Renal cortical epithelial cell (primary cell): ENCODE measurements at regions not wholly inside any gene's neighbourhood (a gene's known extent, or its start where the extent isn't known, plus 50 kb on each side); places are given as distances from the start of the nearest gene placed in this dataset.
A peak's percentile ranks its signal among the peaks of the same experiment; 100 is the strongest.
"Not testable (repeated sequence)": the region's sequence is repeated elsewhere in the genome, so short reads cannot be mapped to it uniquely, and the experiment has no call there.

Experiments used
- DNase-seq: peaks from one replicate; pipeline ENCODE4 v3.0.0-alpha.2; 2011; ENCODE audit warnings: low read depth

GRCh38 chr1:222865718-222866117, 50.9 kb downstream of the DISP1 start:
- DNase-seq, result no peak

GRCh38 chr1:222867316-222867715, 52.5 kb downstream of the DISP1 start:
- DNase-seq, result no peak

GRCh38 chr1:222876182-222876581, 61.3 kb downstream of the DISP1 start:
- DNase-seq, result no peak

GRCh38 chr1:222877854-222878253, 63.0 kb downstream of the DISP1 start:
- no peak for DNase-seq

GRCh38 chr1:222880587-222880986, 65.7 kb downstream of the DISP1 start:
- peak; percentile 85 for DNase-seq

GRCh38 chr1:222886194-222886854, 71.5 kb downstream of the DISP1 start:
- no peak for DNase-seq

- DNase-seq, result no peak
Observed at GRCh38 chr1:222886878-222887351, 72.1 kb downstream of the DISP1 start.

- no peak for DNase-seq
Observed at GRCh38 chr1:222889440-222889839, 74.6 kb downstream of the DISP1 start.

- DNase-seq, result no peak
Observed at GRCh38 chr1:222890716-222891115, 75.9 kb downstream of the DISP1 start.

GRCh38 chr1:222891578-222891977, 76.7 kb downstream of the DISP1 start:
- DNase-seq, result no peak

- DNase-seq, result peak; percentile 91
Observed at GRCh38 chr1:222892137-222892769, 77.4 kb downstream of the DISP1 start.

- DNase-seq, result no peak
Observed at GRCh38 chr1:222893255-222893654, 78.4 kb downstream of the DISP1 start.

GRCh38 chr1:222894331-222894730, 79.5 kb downstream of the DISP1 start:
- no peak for DNase-seq

GRCh38 chr1:222896630-222897526, 82.0 kb downstream of the DISP1 start:
- no peak for DNase-seq

- DNase-seq, result peak; percentile 41
Observed at GRCh38 chr1:222897527-222898190, 82.8 kb downstream of the DISP1 start.

GRCh38 chr1:222898191-222898527, 83.3 kb downstream of the DISP1 start:
- DNase-seq, result no peak

GRCh38 chr1:222899471-222899870, 84.6 kb downstream of the DISP1 start:
- no peak for DNase-seq

GRCh38 chr1:222904451-222904850, 89.6 kb downstream of the DISP1 start:
- DNase-seq, result no peak

GRCh38 chr1:222905151-222905550, 90.3 kb downstream of the DISP1 start:
- no peak for DNase-seq

GRCh38 chr1:222906271-222906739, 91.5 kb downstream of the DISP1 start:
- DNase-seq, result not testable (repeated sequence)

- peak; percentile 51 for DNase-seq
Observed at GRCh38 chr1:222909586-222909985, 94.7 kb downstream of the DISP1 start.

GRCh38 chr1:222910699-222911098, 95.9 kb downstream of the DISP1 start:
- DNase-seq, result peak; percentile 65
